Thoracic aorta (tissue), 2 donors: ENCODE measurements at regions not wholly inside any gene's neighbourhood (a gene's known extent, or its start where the extent isn't known, plus 50 kb on each side); places are given as distances from the start of the nearest gene placed in this dataset.

Experiments used
- ATAC-seq: fragments of 150-250 bp; one replicate; pipeline ENCODE4 v1.8.0; 2017; ENCODE audit warnings: low read depth; ENCODE audit not compliant: insufficient number of reproducible peaks, low FRiP score
- DNase-seq: peaks from one replicate; pipeline ENCODE4 v3.0.0-alpha.2; 2020; ENCODE audit warnings: low spot score
- H3K27ac ChIP-seq, 2 donors: fragments of 200-600 bp; sonication (generic); 1 replicate in 1 of 2; 2 replicates in 1 of 2; pipeline ENCODE4 v1.5.1; 2016; ENCODE audit warnings: mild to moderate bottlenecking in 2 of 2, moderate library complexity in 2 of 2
- H3K27me3 ChIP-seq: fragments of 200-600 bp; sonication (generic); replicated peaks from 2 replicates; pipeline ENCODE4 v1.6.0; 2016; ENCODE audit warnings: mild to moderate bottlenecking; ENCODE audit not compliant: insufficient read depth
- H3K36me3 ChIP-seq: fragments of 200-600 bp; sonication (generic); one replicate; pipeline ENCODE4 v1.5.1; 2016
- H3K4me1 ChIP-seq, 2 donors: fragments of 200-600 bp; sonication (generic); 1 replicate in 1 of 2; 2 replicates in 1 of 2; pipeline versions ENCODE4 v1.5.1 to v1.6.0; 2016; ENCODE audit warnings: low read depth in 2 of 2, mild to moderate bottlenecking in 1 of 2; ENCODE audit not compliant: control insufficient read depth in 1 of 2
- H3K4me3 ChIP-seq: fragments of 200-600 bp; sonication (generic); 2 replicates; pipeline ENCODE4 v1.5.1; 2016; ENCODE audit warnings: mild to moderate bottlenecking
- H3K9me3 ChIP-seq: fragments of 200-600 bp; sonication (generic); 2 replicates; pipeline ENCODE4 v1.5.1; 2016
- CTCF ChIP-seq: fragments of 200-600 bp; sonication (generic); IDR thresholded peaks from one replicate; pipeline ENCODE4 v1.5.1; 2019; ENCODE audit warnings: antibody characterized with exemption

GRCh38 chr10:1882180-1882579, 144.9 kb upstream of the ADARB2 start:
- Histone ChIP-seq H3K27me3 (no peaks in the 10 kb centered on the region), H3K27ac (no peak overlapping the region), H3K9me3 (no peaks in the 10 kb centered on the region), H3K4me3 (no peak overlapping the region), H3K36me3 (no peaks in the 10 kb centered on the region), H3K4me1 (no peaks in the 10 kb centered on the region)
- no peak for ATAC-seq
- DNase-seq = no peak
- TF ChIP-seq CTCF = no peak

GRCh38 chr10:1881636-1882035, 144.3 kb upstream of the ADARB2 start:
- DNase-seq (no peak), ATAC-seq (no peak)
- no peak for TF ChIP-seq CTCF
- Histone ChIP-seq H3K4me1 (no peaks in the 10 kb centered on the region), H3K27ac (no peak overlapping the region), H3K4me3 (no peak overlapping the region), H3K9me3 (no peaks in the 10 kb centered on the region), H3K36me3 (no peaks in the 10 kb centered on the region), H3K27me3 (no peaks in the 10 kb centered on the region)

GRCh38 chr10:1874533-1874932, 137.2 kb upstream of the ADARB2 start:
- Histone ChIP-seq H3K36me3 (no peaks in the 10 kb centered on the region), H3K9me3 (no peaks in the 10 kb centered on the region), H3K27ac (no peak overlapping the region), H3K4me3 (no peak overlapping the region), H3K27me3 (no peaks in the 10 kb centered on the region), H3K4me1 (no peaks in the 10 kb centered on the region)
- no peak for TF ChIP-seq CTCF
- DNase-seq = no peak
- ATAC-seq = no peak

- DNase-seq = no peak
- TF ChIP-seq CTCF = no peak
- Histone ChIP-seq H3K9me3 (no peaks in the 10 kb centered on the region), H3K4me1 (no peaks in the 10 kb centered on the region), H3K27ac (no peak overlapping the region), H3K36me3 (no peaks in the 10 kb centered on the region), H3K4me3 (no peak overlapping the region), H3K27me3 (no peaks in the 10 kb centered on the region)
- no peak for ATAC-seq
These were observed 136.5 kb upstream of the ADARB2 start for GRCh38 chr10:1873661-1874315.

- ATAC-seq = no peak
- no peak for TF ChIP-seq CTCF
These were observed 134.9 kb upstream of the ADARB2 start for GRCh38 chr10:1872151-1872726.

More at GRCh38 chr10:1872151-1872726, 134.9 kb upstream of the ADARB2 start:
- H3K36me3 ChIP-seq = no peaks in the 10 kb centered on the region
- no peak overlapping the region for H3K27ac ChIP-seq
- DNase-seq = no peak
- no peaks in the 10 kb centered on the region for H3K4me1 ChIP-seq
- no peak overlapping the region for H3K4me3 ChIP-seq
- H3K27me3 ChIP-seq = no peaks in the 10 kb centered on the region
- H3K9me3 ChIP-seq = no peaks in the 10 kb centered on the region
